ENCODE measurements at regions not wholly inside any gene's neighbourhood (a gene's known extent, or its start where the extent isn't known, plus 50 kb on each side); places are given as distances from the start of the nearest gene placed in this dataset.
"Not testable (repeated sequence)": the region's sequence is repeated elsewhere in the genome, so short reads cannot be mapped to it uniquely, and the experiment has no call there.

- Histone ChIP-seq H3K36me3 (ENCODE audit: control insufficient read depth in 3 of 3, insufficient read depth in 3 of 3, low read length in 3 of 3) (no peaks in the 10 kb centered on the region), H3K27ac (ENCODE audit: low read depth, low read length) (no peak overlapping the region), H3K27me3 (ENCODE audit: control insufficient read depth in 3 of 3, insufficient read depth in 3 of 3, low read length in 3 of 3) (no peaks in the 10 kb centered on the region), H3K9me3 (ENCODE audit: control insufficient read depth in 3 of 3, low read length in 3 of 3) (no peaks in the 10 kb centered on the region), H3K4me1 (ENCODE audit: control insufficient read depth in 3 of 3, insufficient read depth in 3 of 3, low read length in 3 of 3) (no peaks in the 10 kb centered on the region), H3K4me3 (ENCODE audit: low read length in 3 of 3) (no peak overlapping the region), H3K9ac (ENCODE audit: low read depth in 1 of 3, low read length in 3 of 3) (no peak overlapping the region)
These were observed 269.5 kb downstream of the SEC61B start for GRCh38 chr9:99491408-99492158.

DNA sequence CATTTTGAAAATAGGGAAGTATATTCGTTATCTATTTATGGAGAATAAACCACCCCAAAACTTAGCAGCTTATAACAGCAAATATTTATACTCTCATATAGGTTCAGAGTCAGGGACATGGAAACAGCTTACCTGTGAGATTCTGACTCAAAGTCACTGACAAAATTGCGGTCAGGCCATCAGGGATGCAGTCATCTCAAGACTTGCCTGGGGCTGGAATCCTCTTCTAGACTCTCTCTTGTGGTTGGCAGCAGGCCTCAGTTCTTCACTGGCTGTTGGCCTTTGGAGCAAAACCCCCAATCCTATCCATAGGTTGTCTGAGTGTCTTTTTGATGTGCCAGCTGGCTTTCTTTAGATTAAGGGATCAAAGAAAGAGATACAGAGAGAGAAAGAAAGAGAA lies 275.6 kb downstream of the SEC61B start:
- no peaks in the 10 kb centered on the region for H3K4me1 ChIP-seq (ENCODE audit: control insufficient read depth in 3 of 3, insufficient read depth in 3 of 3, low read length in 3 of 3)
- H3K27me3 ChIP-seq (ENCODE audit: control insufficient read depth in 3 of 3, insufficient read depth in 3 of 3, low read length in 3 of 3): no peaks in the 10 kb centered on the region
- H3K27ac ChIP-seq (ENCODE audit: low read depth, low read length): no peak overlapping the region
- H3K9me3 ChIP-seq (ENCODE audit: control insufficient read depth in 3 of 3, low read length in 3 of 3): peaks cover 0 to 2% (median 0%) of the 10 kb centered on the region in 3 donors
- no peak overlapping the region for H3K9ac ChIP-seq (ENCODE audit: low read depth in 1 of 3, low read length in 3 of 3)
- no peak overlapping the region for H3K4me3 ChIP-seq (ENCODE audit: low read length in 3 of 3)
- no peaks in the 10 kb centered on the region for H3K36me3 ChIP-seq (ENCODE audit: control insufficient read depth in 3 of 3, insufficient read depth in 3 of 3, low read length in 3 of 3)

DNA sequence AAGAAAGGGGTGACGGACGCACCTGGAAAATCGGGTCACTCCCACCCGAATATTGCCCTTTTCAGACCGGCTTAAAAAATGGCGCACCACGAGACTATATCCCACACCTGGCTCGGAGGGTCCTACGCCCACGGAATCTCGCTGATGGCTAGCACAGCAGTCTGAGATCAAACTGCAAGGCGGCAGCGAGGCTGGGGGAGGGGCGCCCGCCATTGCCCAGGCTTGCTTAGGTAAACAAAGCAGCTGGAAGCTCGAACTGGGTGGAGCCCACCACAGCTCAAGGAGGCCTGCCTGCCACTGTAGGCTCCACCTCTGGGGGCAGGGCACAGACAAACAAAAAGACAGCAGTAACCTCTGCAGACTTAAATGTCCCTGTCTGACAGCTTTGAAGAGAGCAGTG lies 276.9 kb downstream of the SEC61B start:
- H3K9ac ChIP-seq (ENCODE audit: low read depth in 1 of 3, low read length in 3 of 3); H3K27ac ChIP-seq (ENCODE audit: low read depth, low read length); H3K27me3 ChIP-seq (ENCODE audit: control insufficient read depth in 3 of 3, insufficient read depth in 3 of 3, low read length in 3 of 3); H3K4me1 ChIP-seq (ENCODE audit: control insufficient read depth in 3 of 3, insufficient read depth in 3 of 3, low read length in 3 of 3); H3K4me3 ChIP-seq (ENCODE audit: low read length in 3 of 3); H3K36me3 ChIP-seq (ENCODE audit: control insufficient read depth in 3 of 3, insufficient read depth in 3 of 3, low read length in 3 of 3); H3K9me3 ChIP-seq (ENCODE audit: control insufficient read depth in 3 of 3, low read length in 3 of 3): not testable (repeated sequence)

GRCh38 chr9:99505936-99506335 lies 283.9 kb downstream of the SEC61B start:
- H3K4me3 ChIP-seq (ENCODE audit: low read length in 3 of 3): no peak overlapping the region
- H3K36me3 ChIP-seq (ENCODE audit: control insufficient read depth in 3 of 3, insufficient read depth in 3 of 3, low read length in 3 of 3): no peaks in the 10 kb centered on the region
- H3K27me3 ChIP-seq (ENCODE audit: control insufficient read depth in 3 of 3, insufficient read depth in 3 of 3, low read length in 3 of 3): no peaks in the 10 kb centered on the region
- no peak overlapping the region for H3K27ac ChIP-seq (ENCODE audit: low read depth, low read length)
- no peaks in the 10 kb centered on the region for H3K9me3 ChIP-seq (ENCODE audit: control insufficient read depth in 3 of 3, low read length in 3 of 3)
- H3K4me1 ChIP-seq (ENCODE audit: control insufficient read depth in 3 of 3, insufficient read depth in 3 of 3, low read length in 3 of 3): no peaks in the 10 kb centered on the region
- H3K9ac ChIP-seq (ENCODE audit: low read depth in 1 of 3, low read length in 3 of 3): no peak overlapping the region

- Histone ChIP-seq H3K27ac (ENCODE audit: low read depth, low read length) (no peak overlapping the region), H3K4me3 (ENCODE audit: low read length in 3 of 3) (no peak overlapping the region), H3K27me3 (ENCODE audit: control insufficient read depth in 3 of 3, insufficient read depth in 3 of 3, low read length in 3 of 3) (no peaks in the 10 kb centered on the region), H3K9me3 (ENCODE audit: control insufficient read depth in 3 of 3, low read length in 3 of 3) (no peaks in the 10 kb centered on the region), H3K36me3 (ENCODE audit: control insufficient read depth in 3 of 3, insufficient read depth in 3 of 3, low read length in 3 of 3) (no peaks in the 10 kb centered on the region), H3K4me1 (ENCODE audit: control insufficient read depth in 3 of 3, insufficient read depth in 3 of 3, low read length in 3 of 3) (no peaks in the 10 kb centered on the region), H3K9ac (ENCODE audit: low read depth in 1 of 3, low read length in 3 of 3) (no peak overlapping the region)
These were observed 284.8 kb downstream of the SEC61B start for GRCh38 chr9:99506747-99507348.

DNA sequence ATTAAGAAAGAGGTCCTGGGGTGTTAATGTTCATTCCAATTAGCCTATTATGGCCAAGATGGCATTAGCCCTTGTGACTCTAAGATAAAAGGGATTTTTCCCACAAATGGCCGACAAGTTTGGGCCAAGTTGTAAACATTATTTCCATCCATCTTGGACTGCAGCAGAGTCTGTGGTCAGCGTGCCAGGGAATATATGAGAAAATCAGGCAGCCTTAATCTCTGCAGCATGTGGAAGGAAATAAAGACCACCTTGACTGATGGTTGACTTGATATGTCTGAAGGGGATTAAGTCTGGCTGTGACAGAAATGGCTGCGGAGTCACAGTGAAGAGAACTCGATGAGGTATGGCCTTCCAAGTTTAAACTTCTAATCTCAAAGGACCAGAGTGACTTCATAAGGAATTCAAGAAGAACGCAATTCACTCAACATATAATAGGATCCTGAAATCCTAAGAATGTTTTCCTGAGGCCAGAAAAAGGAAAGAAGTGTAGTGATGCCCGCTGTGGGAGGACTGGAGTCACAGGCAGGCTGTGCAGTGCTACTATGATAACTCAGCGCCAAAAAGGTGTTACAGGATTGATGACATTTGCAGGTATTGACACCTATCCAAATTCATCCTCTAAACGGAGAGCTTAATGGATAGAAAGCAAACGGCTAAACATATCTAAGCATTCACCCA lies 287.1 kb downstream of the SEC61B start:
- Histone ChIP-seq H3K9ac (ENCODE audit: low read depth in 1 of 3, low read length in 3 of 3) (no peak overlapping the region), H3K4me3 (ENCODE audit: low read length in 3 of 3) (no peak overlapping the region), H3K9me3 (ENCODE audit: control insufficient read depth in 3 of 3, low read length in 3 of 3) (no peaks in the 10 kb centered on the region), H3K4me1 (ENCODE audit: control insufficient read depth in 3 of 3, insufficient read depth in 3 of 3, low read length in 3 of 3) (no peaks in the 10 kb centered on the region), H3K27ac (ENCODE audit: low read depth, low read length) (no peak overlapping the region), H3K27me3 (ENCODE audit: control insufficient read depth in 3 of 3, insufficient read depth in 3 of 3, low read length in 3 of 3) (no peaks in the 10 kb centered on the region), H3K36me3 (ENCODE audit: control insufficient read depth in 3 of 3, insufficient read depth in 3 of 3, low read length in 3 of 3) (no peaks in the 10 kb centered on the region)

DNA sequence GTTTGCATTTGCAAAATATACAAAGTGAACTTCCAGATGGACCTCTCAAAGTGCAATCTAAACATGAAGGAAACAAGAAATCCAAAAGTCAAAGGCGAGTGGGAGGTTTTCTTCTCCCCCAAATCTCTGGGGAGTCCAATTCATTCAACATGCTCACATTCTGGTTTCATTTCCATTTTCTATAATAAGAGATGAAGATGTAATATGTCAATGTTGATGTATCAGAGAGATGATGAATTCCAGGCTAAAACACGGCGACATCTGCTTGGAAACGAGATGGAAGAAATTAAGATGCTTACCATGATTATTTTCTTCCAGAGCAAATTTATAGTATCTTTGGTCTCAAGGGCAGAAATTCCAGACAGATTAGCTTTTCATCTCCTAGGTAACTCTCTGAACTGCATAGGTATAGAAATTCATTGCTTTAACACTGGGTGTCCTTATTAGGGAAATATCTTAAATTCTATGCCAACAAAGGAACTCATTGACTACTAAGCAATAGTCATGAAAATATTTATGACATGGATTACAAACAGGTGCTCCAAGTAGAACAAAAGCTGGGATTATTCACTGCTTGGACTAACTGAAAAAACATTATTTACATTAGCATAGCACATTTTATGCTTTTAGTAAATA lies 287.9 kb downstream of the SEC61B start:
- Histone ChIP-seq H3K4me1 (ENCODE audit: control insufficient read depth in 3 of 3, insufficient read depth in 3 of 3, low read length in 3 of 3) (no peaks in the 10 kb centered on the region), H3K9me3 (ENCODE audit: control insufficient read depth in 3 of 3, low read length in 3 of 3) (no peaks in the 10 kb centered on the region), H3K36me3 (ENCODE audit: control insufficient read depth in 3 of 3, insufficient read depth in 3 of 3, low read length in 3 of 3) (no peaks in the 10 kb centered on the region), H3K9ac (ENCODE audit: low read depth in 1 of 3, low read length in 3 of 3) (no peak overlapping the region), H3K27ac (ENCODE audit: low read depth, low read length) (no peak overlapping the region), H3K27me3 (ENCODE audit: control insufficient read depth in 3 of 3, insufficient read depth in 3 of 3, low read length in 3 of 3) (no peaks in the 10 kb centered on the region), H3K4me3 (ENCODE audit: low read length in 3 of 3) (no peak overlapping the region)

- no peak overlapping the region for H3K27ac ChIP-seq (ENCODE audit: low read depth, low read length)
- H3K9me3 ChIP-seq (ENCODE audit: control insufficient read depth in 3 of 3, low read length in 3 of 3): no peaks in the 10 kb centered on the region
- H3K4me3 ChIP-seq (ENCODE audit: low read length in 3 of 3): no peak overlapping the region
- no peaks in the 10 kb centered on the region for H3K4me1 ChIP-seq (ENCODE audit: control insufficient read depth in 3 of 3, insufficient read depth in 3 of 3, low read length in 3 of 3)
- H3K27me3 ChIP-seq (ENCODE audit: control insufficient read depth in 3 of 3, insufficient read depth in 3 of 3, low read length in 3 of 3): no peaks in the 10 kb centered on the region
- no peak overlapping the region for H3K9ac ChIP-seq (ENCODE audit: low read depth in 1 of 3, low read length in 3 of 3)
- H3K36me3 ChIP-seq (ENCODE audit: control insufficient read depth in 3 of 3, insufficient read depth in 3 of 3, low read length in 3 of 3): no peaks in the 10 kb centered on the region
These were observed 289.6 kb downstream of the SEC61B start for GRCh38 chr9:99511723-99512122.

DNA sequence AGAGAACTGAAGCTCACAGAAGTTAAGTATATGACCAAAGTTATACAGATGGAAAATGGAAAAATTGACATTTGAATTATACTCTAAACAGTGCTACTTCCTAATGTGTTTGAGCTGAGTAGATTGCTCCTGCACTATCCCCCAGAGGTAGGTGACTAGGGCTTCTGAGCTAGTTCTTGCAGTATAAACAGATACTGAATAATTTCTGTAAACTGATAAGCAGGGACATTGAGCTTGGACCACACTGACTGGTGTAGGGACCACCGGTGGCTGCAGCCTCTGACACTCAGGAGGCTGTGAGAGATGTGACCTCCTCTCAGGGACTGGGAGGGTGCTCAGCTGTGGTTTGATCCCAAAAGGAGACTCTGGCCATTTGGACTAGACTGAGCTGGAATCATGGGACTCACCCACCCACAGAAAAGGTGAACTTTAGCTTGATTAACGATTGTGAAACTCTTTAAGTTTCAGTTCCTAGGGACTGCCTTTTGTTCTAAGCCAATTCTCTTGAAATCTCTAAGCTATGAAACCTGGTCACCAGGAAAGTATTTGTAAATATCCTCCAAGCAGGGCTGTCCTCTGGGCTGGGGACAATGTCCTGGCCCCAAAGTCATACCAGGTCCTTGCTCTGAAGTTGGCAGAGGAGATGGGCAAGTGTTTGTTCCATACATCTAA lies 291.5 kb downstream of the SEC61B start:
- no peaks in the 10 kb centered on the region for H3K4me1 ChIP-seq (ENCODE audit: control insufficient read depth in 3 of 3, insufficient read depth in 3 of 3, low read length in 3 of 3)
- no peaks in the 10 kb centered on the region for H3K9me3 ChIP-seq (ENCODE audit: control insufficient read depth in 3 of 3, low read length in 3 of 3)
- H3K4me3 ChIP-seq (ENCODE audit: low read length in 3 of 3): no peak overlapping the region
- no peak overlapping the region for H3K27ac ChIP-seq (ENCODE audit: low read depth, low read length)
- no peak overlapping the region for H3K9ac ChIP-seq (ENCODE audit: low read depth in 1 of 3, low read length in 3 of 3)
- no peaks in the 10 kb centered on the region for H3K27me3 ChIP-seq (ENCODE audit: control insufficient read depth in 3 of 3, insufficient read depth in 3 of 3, low read length in 3 of 3)
- H3K36me3 ChIP-seq (ENCODE audit: control insufficient read depth in 3 of 3, insufficient read depth in 3 of 3, low read length in 3 of 3): no peaks in the 10 kb centered on the region

All from skeletal muscle tissue (tissue), 3 donors.